ENCODE measurements at regions not wholly inside any gene's neighbourhood (a gene's known extent, or its start where the extent isn't known, plus 50 kb on each side); places are given as distances from the start of the nearest gene placed in this dataset.

DNA sequence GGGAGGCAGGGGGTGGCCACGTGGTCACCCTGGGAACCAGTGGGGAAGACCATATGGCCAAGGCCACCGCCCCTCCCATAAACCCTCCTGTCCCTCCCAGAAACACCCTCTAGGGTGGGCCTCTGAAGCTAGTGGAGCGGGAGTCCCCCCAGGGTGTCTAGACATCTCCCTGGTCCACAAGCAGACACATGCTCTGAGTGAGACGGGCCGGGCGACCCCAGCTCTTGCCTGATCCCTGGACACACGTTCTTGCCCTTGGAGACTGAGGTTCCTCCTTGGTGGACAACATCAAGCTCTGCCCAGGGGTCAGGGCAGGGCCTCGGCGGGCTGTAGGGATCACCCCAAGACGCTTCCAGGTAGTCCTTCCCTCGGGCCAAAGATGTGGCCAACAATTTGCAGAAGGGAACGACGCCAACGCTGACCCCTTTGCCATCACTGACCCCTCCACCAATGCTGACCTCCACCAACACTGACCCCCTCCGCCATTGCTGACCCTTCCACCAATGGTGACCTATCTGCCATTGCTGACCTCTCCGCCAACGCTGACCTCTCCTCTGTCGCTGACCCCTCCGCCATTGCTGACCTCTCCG lies 57.1 kb downstream of the FOXL3 start (continued):
- TF ChIP-seq, protein P1, sequence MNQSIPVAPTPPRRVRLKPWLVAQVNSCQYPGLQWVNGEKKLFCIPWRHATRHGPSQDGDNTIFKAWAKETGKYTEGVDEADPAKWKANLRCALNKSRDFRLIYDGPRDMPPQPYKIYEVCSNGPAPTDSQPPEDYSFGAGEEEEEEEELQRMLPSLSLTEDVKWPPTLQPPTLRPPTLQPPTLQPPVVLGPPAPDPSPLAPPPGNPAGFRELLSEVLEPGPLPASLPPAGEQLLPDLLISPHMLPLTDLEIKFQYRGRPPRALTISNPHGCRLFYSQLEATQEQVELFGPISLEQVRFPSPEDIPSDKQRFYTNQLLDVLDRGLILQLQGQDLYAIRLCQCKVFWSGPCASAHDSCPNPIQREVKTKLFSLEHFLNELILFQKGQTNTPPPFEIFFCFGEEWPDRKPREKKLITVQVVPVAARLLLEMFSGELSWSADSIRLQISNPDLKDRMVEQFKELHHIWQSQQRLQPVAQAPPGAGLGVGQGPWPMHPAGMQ (IDR thresholded peaks at IDR 0.05; ENCODE audit: borderline replicate concordance) = no peak
- TF ChIP-seq, protein P2, sequence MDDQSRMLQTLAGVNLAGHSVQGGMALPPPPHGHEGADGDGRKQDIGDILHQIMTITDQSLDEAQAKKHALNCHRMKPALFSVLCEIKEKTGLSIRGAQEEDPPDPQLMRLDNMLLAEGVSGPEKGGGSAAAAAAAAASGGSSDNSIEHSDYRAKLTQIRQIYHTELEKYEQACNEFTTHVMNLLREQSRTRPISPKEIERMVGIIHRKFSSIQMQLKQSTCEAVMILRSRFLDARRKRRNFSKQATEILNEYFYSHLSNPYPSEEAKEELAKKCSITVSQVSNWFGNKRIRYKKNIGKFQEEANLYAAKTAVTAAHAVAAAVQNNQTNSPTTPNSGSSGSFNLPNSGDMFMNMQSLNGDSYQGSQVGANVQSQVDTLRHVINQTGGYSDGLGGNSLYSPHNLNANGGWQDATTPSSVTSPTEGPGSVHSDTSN (IDR thresholded peaks at IDR 0.05; ENCODE audit: insufficient replicate concordance, low read depth, low read length) = no peak

DNA sequence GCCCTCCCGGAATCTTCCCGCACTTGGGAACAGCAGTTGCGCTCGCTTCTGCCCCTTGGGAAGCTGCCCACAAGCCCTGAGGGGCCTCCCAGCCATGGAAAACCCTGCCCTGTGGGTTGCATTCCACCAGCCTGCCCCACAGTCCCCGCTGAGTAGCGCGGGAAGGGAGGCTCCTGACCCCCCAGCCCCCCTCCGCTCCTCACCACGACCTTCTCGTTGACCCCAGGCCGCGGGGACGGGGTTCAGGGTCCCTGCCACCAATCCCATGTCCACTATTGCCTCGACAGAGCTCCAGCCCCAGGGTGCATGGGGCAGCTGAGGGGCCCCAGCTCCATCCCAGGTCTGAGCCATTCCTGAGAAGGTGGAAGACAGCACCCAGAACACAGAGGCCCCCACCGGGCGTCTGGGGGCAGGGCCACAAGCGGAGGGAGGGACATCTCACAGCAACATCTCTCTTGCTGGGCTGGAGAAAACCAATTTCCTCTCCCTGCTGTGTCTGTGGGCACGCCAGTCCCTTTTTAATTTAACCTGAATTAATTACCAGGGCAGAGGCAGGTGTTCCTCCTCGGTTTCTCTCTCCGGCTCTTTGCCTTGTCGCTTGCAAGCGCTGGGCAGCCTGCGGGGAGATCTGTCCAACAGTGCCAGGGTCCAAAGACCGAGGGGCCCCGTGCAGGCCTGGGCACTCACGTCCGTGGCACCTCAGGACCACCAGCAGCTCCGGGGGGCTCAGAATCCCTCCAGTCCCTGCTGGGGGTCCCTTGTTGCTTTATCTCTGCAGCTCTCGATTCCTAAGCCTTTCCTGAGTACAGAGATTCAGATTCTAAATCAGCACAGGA lies 57.9 kb downstream of the FOXL3 start:
- intact Hi-C loops (cut with micrococcal nuclease; ENCODE audit: unreplicated experiment) = no loop called here
- POLR2A ChIA-PET = no interaction called here
- H3K36me3 ChIP-seq (ENCODE audit: control insufficient read depth in 2 of 2, insufficient read depth in 2 of 2, low read length in 1 of 2) = no peaks in the 10 kb centered on the region
- H3K4me1 ChIP-seq (ENCODE audit: control insufficient read depth, insufficient read depth, low read length) = no peaks in the 10 kb centered on the region
- CTCF ChIA-PET = no interaction called here
- H2AFZ ChIP-seq (ENCODE audit: control insufficient read depth, low read depth, low read length) = no peak overlapping the region
- no peak for TF ChIP-seq HDAC6 (IDR thresholded peaks at IDR 0.05; ENCODE audit: unreplicated experiment)
- TF ChIP-seq EP300 (IDR thresholded peaks at IDR 0.05; ENCODE audit: borderline replicate concordance in 1 of 2, control insufficient read depth in 1 of 2, low read depth in 2 of 2, low read length in 2 of 2) = no peak
- FAIRE-seq (no peak), ATAC-seq (no peak), DNase-seq (ENCODE audit: low read depth, low spot score) (no peak)
- no peak overlapping the region for H3K4me2 ChIP-seq (ENCODE audit: control insufficient read depth, insufficient read depth)
- H3K27me3 ChIP-seq (replicated peaks in 1 of 2; ENCODE audit: control insufficient read depth in 2 of 2, insufficient read depth in 2 of 2, low read length in 1 of 2) = no peaks in the 10 kb centered on the region
- H3K4me3 ChIP-seq = no peak overlapping the region
- peaks cover 2% of the 10 kb centered on the region; the same call in 2 of the 3 replicates for H3K9me3 ChIP-seq (replicated peaks; ENCODE audit: control insufficient read depth, insufficient read depth, low read length)
- SMC1A ChIA-PET (ENCODE audit: uncharacterized antibody, unreplicated experiment) = no interaction called here
- no peaks in the 10 kb centered on the region for H3K79me2 ChIP-seq (ENCODE audit: control insufficient read depth, insufficient read depth, low read length)
- in situ Hi-C loops (cut with MboI) = no loop called here
- no TSS peak for BruUV-seq (replicated peaks)
- RAD21 ChIA-PET (ENCODE audit: unreplicated experiment) = no interaction called here
- no peak overlapping the region for H3K9ac ChIP-seq (ENCODE audit: control insufficient read depth, insufficient read depth, low read length)
- 44% methylated on average over 29 of the region's 29 CpGs for WGBS (ENCODE audit: insufficient coverage, insufficient replicate concordance, low lambda C conversion rate, missing lambda C conversion rate)
- no peaks in the 10 kb centered on the region for H4K20me1 ChIP-seq (ENCODE audit: control insufficient read depth, insufficient read depth)
- no peak overlapping the region for H3K27ac ChIP-seq (ENCODE audit: control insufficient read depth, insufficient read depth)

Data from GM12878 (cell line).